ENCODE measurements at regions not wholly inside any gene's neighbourhood (a gene's known extent, or its start where the extent isn't known, plus 50 kb on each side); places are given as distances from the start of the nearest gene placed in this dataset.

GRCh38 chr12:33596061-33596460 is 156.4 kb upstream of the SYT10 start:
- Histone ChIP-seq H3K9me3 (ENCODE audit: control insufficient read depth, low read depth, low read length) (no peaks in the 10 kb centered on the region), H3T11ph (ENCODE audit: low read length) (no peak overlapping the region), H3K4me1 (ENCODE audit: insufficient read depth, low read length) (no peaks in the 10 kb centered on the region), H3K4ac (ENCODE audit: low read depth, low read length) (no peak overlapping the region), H3K56ac (ENCODE audit: insufficient read length, low read depth, low read length) (no peak overlapping the region), H3K79me2 (ENCODE audit: insufficient read depth, low read length) (no peaks in the 10 kb centered on the region), H4K20me1 (ENCODE audit: control insufficient read depth, insufficient read depth, insufficient read length) (no peaks in the 10 kb centered on the region), H4K91ac (ENCODE audit: insufficient read length, low read depth, low read length) (no peak overlapping the region), H2AK5ac (ENCODE audit: insufficient read length, low read length) (no peak overlapping the region), H2BK5ac (ENCODE audit: insufficient read length, low read length) (no peak overlapping the region), H2AFZ (ENCODE audit: low read length) (no peak overlapping the region), H2BK20ac (ENCODE audit: low read depth, low read length, poor library complexity, severe bottlenecking) (no peak overlapping the region), H3K23ac (ENCODE audit: insufficient read length, low read depth, low read length) (no peak overlapping the region), H3K23me2 (ENCODE audit: insufficient read length, low read depth, low read length, poor library complexity, severe bottlenecking) (no peaks in the 10 kb centered on the region), H2BK15ac (ENCODE audit: low read depth, low read length) (no peak overlapping the region), H3K79me1 (ENCODE audit: insufficient read depth, low read depth, low read length, poor library complexity, severe bottlenecking) (no peaks in the 10 kb centered on the region), H4K8ac (replicated peaks; ENCODE audit: insufficient read length, low read depth, low read length) (no peak overlapping the region), H3K9ac (ENCODE audit: extremely low read depth, insufficient read length, low read length) (no peak overlapping the region), H2BK12ac (ENCODE audit: insufficient read length, low read depth, low read length) (no peak overlapping the region), H3K18ac (ENCODE audit: insufficient read length, low read depth, low read length) (no peak overlapping the region), H3K4me2 (ENCODE audit: insufficient read depth, insufficient read length, low read length) (no peak overlapping the region), H2BK120ac (ENCODE audit: low read depth, low read length, poor library complexity, severe bottlenecking) (no peak overlapping the region), H4K5ac (ENCODE audit: insufficient read length, low read depth, low read length) (no peak overlapping the region), H3K27me3 (ENCODE audit: insufficient read depth, low read length) (no peaks in the 10 kb centered on the region), H3K27ac (ENCODE audit: insufficient read length, low read depth, low read length) (no peak overlapping the region), H3K14ac (ENCODE audit: insufficient read depth, low read length) (no peak overlapping the region)
- Mint-ChIP-seq H3K36me3 (ENCODE audit: insufficient read depth in 1 of 3, low read depth in 3 of 3) (no peaks in the 10 kb centered on the region), H3K27ac (no peak overlapping the region), H3K4me3 (no peak overlapping the region), H3K9me3 (no peaks in the 10 kb centered on the region; a peak in 1 of 5 replicates), H3K27me3 (ENCODE audit: low read depth) (no peaks in the 10 kb centered on the region), H3K4me1 (peaks cover 11 to 29% of the 10 kb centered on the region in 2 experiments)
- WGBS (ENCODE audit: extremely low coverage, insufficient read length, low lambda C conversion rate) = no CpG with 5 or more reads among the region's 1 CpG
- DNase-seq = no peak
- TF ChIP-seq, protein P1, sequence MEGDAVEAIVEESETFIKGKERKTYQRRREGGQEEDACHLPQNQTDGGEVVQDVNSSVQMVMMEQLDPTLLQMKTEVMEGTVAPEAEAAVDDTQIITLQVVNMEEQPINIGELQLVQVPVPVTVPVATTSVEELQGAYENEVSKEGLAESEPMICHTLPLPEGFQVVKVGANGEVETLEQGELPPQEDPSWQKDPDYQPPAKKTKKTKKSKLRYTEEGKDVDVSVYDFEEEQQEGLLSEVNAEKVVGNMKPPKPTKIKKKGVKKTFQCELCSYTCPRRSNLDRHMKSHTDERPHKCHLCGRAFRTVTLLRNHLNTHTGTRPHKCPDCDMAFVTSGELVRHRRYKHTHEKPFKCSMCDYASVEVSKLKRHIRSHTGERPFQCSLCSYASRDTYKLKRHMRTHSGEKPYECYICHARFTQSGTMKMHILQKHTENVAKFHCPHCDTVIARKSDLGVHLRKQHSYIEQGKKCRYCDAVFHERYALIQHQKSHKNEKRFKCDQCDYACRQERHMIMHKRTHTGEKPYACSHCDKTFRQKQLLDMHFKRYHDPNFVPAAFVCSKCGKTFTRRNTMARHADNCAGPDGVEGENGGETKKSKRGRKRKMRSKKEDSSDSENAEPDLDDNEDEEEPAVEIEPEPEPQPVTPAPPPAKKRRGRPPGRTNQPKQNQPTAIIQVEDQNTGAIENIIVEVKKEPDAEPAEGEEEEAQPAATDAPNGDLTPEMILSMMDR (conservative IDR thresholded peaks at IDR 0.05) = no peak

Measured in H9 (cell line).